ENCODE measurements at regions not wholly inside any gene's neighbourhood (a gene's known extent, or its start where the extent isn't known, plus 50 kb on each side); places are given as distances from the start of the nearest gene placed in this dataset.

GRCh38 chr2:149841396-149841795 lies 253.8 kb upstream of the MMADHC start:
- no peak for DNase-seq

DNA sequence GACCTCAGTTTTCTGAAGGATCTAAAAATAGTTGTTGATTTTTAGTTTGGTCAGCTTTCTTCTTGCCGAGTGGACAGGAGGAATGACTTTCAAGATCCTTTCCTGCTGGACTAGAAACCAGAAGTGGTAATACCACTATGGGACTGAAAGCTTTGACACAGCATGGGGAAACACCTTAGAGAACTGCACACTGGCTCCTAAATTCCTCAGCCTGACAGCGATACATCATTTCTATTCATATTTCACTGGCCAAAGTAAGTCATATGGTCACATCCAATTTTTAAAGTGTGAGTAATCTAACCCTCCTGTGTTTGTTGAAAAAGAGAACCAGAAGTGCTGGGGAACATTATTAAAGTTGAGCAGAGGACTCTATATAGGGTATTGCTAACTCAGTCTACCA lies 244.7 kb upstream of the MMADHC start:
- DNase-seq: no peak

- DNase-seq: no peak
These were observed 241.1 kb upstream of the MMADHC start for GRCh38 chr2:149828520-149829210.

DNA sequence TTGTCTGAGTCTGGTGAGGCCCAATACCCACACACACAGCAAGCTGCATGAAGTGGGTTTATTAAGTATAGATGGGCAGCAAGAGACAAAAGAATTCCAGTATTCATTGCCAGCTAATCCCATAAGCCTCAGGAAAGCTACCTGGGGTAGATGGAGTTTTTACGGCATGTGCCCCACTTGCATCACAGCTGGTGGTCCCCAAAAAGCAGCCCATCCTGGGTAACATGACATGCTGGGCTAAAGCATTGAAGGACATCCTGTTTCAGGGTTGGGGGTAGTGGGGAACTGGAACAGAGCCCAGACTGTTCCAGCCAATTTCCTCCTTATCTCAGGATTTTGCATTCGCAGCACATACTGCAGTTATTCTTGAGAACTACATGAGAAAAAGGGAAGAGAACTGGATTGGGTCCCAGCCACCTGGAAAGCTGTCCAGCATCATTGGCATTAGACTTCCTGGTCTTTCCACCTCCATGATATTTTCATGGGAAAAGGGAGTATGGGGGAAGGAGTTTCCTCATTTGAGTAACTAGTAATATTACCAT lies 240.1 kb upstream of the MMADHC start:
- DNase-seq: peak; percentile 28

- DNase-seq: peak; percentile 78
These were observed 239.0 kb upstream of the MMADHC start for GRCh38 chr2:149826471-149827125.

DNA sequence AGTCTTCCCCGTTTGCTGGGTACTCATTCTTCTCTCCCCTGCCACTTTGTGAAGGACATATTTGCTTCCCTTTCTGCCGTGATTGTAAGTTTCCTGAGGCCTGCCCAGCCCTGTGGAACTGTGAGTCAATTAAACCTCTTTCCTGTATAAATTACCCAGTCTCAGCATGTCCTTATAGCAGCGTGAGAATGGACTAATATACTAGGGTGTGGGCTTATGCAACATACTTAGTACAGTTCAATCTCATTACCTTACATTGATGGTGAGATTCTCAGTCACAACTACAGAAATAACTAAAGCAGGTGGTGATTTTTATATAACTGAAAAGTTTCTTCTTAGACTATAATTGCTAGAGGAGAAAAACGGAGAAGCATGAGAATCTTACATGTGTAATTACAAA lies 237.9 kb upstream of the MMADHC start:
- no peak for DNase-seq

DNA sequence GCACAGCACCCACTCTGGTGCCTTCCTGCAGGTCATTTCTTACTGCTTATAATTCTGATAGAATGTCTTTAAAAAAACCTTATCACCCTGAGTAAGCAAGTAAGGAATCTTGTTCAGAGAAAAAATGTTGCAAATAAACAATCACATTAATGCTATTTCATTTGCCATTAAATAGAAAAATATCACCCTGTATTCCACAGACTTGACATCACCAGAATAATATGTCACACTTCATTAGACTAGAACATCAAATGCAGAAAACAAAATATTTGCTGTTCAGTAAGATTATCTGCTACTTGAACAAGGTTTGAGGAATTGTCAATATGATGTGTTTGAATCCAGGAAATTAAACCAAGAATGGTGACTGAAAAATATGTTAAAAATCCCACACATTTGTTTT lies 236.6 kb upstream of the MMADHC start:
- DNase-seq: no peak

DNA sequence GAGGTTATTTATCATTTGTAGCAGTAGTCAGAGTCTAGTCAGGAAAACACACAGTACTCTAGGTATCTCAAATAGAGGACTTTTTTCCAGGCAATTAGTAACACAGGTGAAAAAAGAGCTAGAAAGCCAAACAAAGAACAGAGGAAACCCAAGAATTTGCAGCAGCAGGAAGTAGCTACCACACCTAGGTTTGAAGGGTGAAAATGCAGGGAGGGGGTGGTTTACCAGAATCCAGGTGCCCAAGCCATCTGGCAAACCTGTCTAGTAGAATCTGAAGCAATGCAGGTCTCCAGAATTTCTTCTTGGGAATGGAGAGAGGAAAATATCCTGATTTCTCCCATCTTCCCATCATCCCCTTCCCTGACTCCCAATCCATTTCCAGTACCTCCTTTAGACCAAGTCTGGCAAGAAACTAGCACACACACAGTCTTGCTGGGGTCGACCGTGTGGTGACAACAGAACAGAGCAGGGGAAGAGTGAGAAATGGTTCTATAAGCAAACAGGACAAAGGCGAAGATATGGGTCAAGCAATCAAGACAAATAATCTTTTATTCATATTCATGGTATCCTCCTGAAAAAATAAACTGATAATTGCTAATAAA lies 231.9 kb upstream of the MMADHC start:
- no peak for DNase-seq

DNA sequence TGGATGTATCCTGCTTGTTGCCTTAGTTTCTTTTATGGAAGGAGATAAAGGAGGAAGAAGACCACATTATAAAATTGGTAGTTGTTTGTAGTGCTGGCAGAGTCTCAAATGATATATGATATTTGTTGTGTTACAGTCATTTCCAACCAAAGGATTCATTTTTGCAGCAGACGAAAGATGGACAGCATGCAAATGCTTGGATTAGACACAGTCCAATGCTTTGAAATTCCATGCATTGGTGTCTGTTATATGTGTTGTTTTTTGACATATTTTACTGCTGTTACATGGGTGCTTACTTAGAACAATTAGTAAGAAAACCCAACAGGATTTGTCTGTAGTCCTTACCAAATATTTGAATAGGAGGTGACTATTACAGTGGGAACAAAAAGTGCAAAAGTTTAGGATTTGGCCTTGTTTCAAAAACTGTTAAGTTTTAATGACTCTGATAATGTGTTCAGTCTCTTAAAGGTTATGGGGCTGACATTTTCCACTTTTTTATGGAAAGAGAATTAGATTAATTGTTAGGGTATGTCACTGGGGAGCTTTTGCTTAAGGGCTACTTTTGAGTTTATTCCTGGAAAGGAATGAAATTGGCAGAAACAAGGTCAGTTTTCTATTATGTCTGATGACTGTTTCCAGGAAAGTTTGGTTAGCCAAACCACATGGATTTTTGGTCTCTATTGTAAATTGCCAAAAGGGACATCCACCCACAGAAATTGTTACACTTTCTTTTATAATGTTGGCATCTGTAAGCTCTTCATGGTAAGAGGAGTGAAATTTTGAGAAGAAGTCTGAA lies 229.4 kb upstream of the MMADHC start:
- DNase-seq: no peak

DNA sequence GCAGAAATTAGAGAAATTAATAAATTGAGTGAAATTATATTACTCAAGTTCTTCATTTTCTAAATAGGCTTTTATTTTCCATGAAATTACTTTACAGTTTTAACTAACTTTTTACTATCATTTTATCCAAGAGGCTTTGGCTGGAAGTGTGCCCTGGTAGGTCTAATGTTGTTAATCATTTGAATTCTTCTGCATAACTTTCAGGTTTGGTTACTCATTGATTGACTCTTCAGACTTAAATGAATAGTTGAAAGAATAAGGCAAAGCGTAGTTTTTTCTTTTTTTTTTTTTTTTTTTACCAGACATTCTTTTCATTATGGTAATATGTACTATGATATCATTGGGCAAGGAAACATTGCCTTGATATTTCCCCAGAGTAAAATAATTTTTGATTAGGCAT lies 228.4 kb upstream of the MMADHC start:
- DNase-seq: no peak

DNA sequence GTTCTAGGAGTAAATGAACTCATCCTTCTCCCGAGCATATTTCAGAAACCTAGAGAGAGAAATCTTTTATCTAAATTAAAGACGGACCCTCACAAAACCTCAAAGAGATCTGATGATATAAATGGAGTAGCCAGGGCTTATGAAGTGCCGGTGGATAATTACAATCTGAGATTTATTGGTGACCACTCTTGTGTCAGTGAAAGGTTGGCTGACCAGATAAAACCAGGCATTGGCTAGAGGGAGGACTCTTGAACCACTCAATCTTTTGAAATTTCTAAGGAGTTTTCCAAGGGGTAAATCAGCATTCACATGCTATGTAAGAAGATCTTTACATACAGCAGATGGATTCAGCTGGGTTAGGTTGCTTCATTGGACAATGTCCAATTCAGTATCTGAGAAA lies 227.3 kb upstream of the MMADHC start:
- DNase-seq: no peak

DNA sequence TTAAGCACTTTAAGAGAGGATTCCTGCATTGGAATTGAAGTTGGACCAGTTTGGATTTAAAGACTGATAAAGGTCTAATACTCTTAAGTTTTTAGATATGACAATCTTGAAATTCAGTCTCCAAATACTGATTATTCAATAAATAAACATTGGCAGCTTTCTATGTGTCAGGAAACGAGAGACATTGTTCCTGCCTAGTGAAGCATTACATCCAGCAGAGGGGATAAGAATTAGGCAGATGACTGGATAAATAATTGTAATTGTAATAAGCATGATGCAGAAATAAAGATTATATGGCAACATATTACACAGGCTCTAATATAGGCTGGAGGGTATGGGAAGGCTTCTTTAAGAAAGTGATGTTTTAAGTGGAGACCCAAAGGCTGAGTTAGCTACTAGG lies 226.5 kb upstream of the MMADHC start:
- no peak for DNase-seq

DNA sequence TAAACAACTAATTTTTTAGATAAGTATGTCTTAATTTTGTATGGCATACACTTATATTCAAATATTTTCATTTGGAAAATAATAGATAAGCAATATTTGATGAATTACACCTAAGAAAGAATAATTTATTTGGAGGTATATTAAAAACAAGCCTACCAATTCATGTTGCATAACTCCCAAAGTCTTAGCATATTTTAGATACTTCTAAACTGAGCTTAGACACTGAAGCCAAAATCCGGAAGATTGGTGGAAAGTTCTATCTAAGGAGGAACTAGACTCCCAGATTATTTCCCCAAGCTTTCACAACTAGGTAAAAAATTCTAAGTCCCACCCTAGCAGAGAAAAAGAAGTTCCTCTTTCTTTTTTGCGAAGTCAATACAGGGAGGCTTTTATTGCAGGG lies 221.0 kb upstream of the MMADHC start:
- DNase-seq: no peak

GRCh38 chr2:149806651-149807050 lies 219.1 kb upstream of the MMADHC start:
- DNase-seq: no peak

DNA sequence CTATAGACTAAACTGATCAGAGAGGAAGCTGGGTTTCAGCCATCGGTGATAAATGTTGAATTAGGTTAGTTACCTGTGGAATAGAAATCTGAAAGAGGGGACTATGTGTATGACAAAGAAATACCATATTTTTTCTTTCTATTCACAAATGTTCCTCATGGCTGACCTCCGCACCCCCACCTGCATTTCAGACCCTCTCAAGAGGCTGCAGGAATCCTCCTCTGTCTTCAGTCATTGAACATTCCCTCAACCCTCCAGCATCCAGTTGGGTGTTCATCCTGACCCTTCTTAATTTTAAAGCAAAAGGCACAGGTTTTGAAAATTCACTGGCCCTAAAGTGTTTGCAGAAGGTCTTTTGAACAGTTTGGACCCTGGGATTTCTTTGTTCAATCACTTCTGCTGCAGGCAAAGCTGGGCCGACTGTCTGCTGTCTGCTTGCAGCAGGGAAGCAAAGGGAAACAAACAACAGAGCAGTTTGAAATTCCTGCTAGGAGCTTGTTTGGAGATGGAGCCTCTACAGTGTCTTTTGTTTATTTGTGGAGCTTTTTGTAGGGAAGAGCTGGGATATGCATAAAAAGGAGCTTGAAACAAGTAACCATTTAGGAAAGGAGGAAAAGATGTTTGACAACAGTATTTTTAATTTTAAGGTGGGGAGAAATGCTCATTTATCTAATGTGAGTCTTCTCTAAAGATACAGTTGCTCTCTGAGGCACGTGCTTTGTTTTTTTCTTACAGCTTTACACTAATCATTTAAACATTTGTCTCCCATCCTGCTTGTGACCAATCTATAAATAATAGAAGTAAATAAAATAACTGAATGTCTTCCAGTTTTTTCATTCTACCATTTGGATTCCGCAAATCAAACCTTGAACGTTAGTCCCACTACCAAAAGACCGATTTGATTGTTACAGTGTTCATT lies 213.3 kb upstream of the MMADHC start:
- no peak for DNase-seq

GRCh38 chr2:149799013-149799705 lies 211.6 kb upstream of the MMADHC start:
- peak; percentile 15 for DNase-seq

DNA sequence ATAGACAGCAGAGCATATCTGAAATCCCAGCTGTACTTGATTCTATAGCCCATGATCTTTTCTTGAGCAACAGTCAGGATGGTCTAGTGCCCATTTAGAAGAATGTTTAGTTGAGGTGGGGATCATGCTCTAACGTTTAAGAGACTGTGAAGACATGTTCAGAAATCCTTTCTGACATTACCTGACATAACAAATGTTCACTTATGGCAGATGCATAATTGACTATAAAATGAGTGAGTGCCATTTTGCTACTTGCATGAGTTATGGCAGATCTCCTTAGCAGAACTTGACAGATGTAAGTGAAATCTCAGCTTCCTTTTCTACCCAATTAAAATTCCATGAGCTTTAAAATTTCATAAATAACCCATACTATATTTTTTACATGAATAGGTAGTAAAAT lies 209.5 kb upstream of the MMADHC start:
- no peak for DNase-seq

- DNase-seq: no peak
These were observed 202.0 kb upstream of the MMADHC start for GRCh38 chr2:149789549-149789948.

GRCh38 chr2:149787206-149787605 lies 199.6 kb upstream of the MMADHC start:
- no peak for DNase-seq

- DNase-seq: no peak
These were observed 195.7 kb upstream of the MMADHC start for GRCh38 chr2:149783284-149783683.

DNA sequence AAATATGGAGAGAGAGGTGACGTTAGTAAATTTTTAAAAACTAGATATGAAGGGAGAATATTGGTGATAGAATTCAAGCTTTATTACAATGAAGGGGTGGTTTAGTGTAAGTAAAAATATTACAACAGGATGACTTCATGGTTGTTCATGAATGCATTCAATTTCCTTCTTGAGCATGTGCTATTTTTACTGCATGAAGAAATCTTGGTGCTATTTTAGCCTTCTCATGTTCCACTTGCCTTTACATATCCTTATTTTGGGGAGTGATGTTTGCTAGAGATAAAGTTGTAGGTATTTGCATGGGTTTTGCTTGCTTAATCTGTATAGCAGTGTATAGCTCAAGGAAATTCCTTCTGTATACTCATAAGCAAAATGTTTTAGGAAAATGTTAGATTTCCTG lies 195.0 kb upstream of the MMADHC start:
- DNase-seq: no peak

Measured in NCI-H446 treated with DMSO at 0.1 percent for 48 hours (cell line).